SK-N-SH treated with all-trans-retinoic acid at 6 μM for 48 hours (cell line): ENCODE measurements at regions not wholly inside any gene's neighbourhood (a gene's known extent, or its start where the extent isn't known, plus 50 kb on each side); places are given as distances from the start of the nearest gene placed in this dataset.

Experiments used
- ARNTL ChIP-seq: fragments of 450-650 bp; formaldehyde crosslinking; IDR thresholded peaks from 2 replicates; pipeline ENCODE4 v1.5.0; 2020; ENCODE audit warnings: low read depth, mild to moderate bottlenecking, moderate library complexity, borderline replicate concordance
- PATZ1 ChIP-seq: fragments of 250-450 bp; sonication (Bioruptor Pico); IDR thresholded peaks from 2 replicates; pipeline ENCODE4 v1.8.0; 2020; ENCODE audit warnings: mild to moderate bottlenecking, moderate library complexity, borderline replicate concordance
- RARB ChIP-seq: fragments of 250-450 bp; sonication (Bioruptor Pico); IDR thresholded peaks from 2 replicates; pipeline ENCODE4 v1.8.0; 2021; ENCODE audit warnings: mild to moderate bottlenecking, moderate library complexity
- ZNF8 ChIP-seq: fragments of 450-650 bp; formaldehyde crosslinking; IDR thresholded peaks from 2 replicates; pipeline ENCODE4 v1.5.0; 2020; ENCODE audit warnings: mild to moderate bottlenecking, moderate library complexity

- TF ChIP-seq ZNF8 (CRISPR knock-in tag), result no peak
- no peak for TF ChIP-seq RARB (CRISPR knock-in tag)
- TF ChIP-seq ARNTL (CRISPR knock-in tag), result no peak
- TF ChIP-seq PATZ1 (CRISPR knock-in tag), result no peak
Observed at GRCh38 chr3:71968544-71968943, 183.6 kb upstream of the PROK2 start.
